Neural cell (in vitro differentiated cells): ENCODE measurements at regions not wholly inside any gene's neighbourhood (a gene's known extent, or its start where the extent isn't known, plus 50 kb on each side); places are given as distances from the start of the nearest gene placed in this dataset.

Experiments
- H2AFZ ChIP-seq: fragments of 200-600, 300-800 bp; sonication (generic), shearing (Covaris generic); 2 replicates; pipeline ENCODE4 v1.6.0; 2014; ENCODE audit warnings: low read depth, mild to moderate bottlenecking, antibody characterized with exemption, low read length, moderate library complexity
- H3F3A ChIP-seq: fragments of 200-600 bp; shearing (Covaris generic); 2 replicates; pipeline ENCODE4 v1.6.1; 2016; ENCODE audit warnings: mild to moderate bottlenecking, moderate library complexity, mixed read lengths, antibody characterized with exemption, low read length; ENCODE audit not compliant: insufficient read depth, poor library complexity, severe bottlenecking
- H3K27ac ChIP-seq: fragments of 200-600, 300-800 bp; sonication (generic), shearing (Covaris generic); 2 replicates; pipeline ENCODE4 v1.5.1; 2014; ENCODE audit warnings: mild to moderate bottlenecking, low read length, moderate library complexity
- H3K27me3 ChIP-seq: fragments of 300-800, 200-600 bp; sonication (generic), shearing (Covaris generic); 2 replicates; pipeline ENCODE4 v1.6.0; 2014; ENCODE audit warnings: mild to moderate bottlenecking, low read depth, low read length, moderate library complexity; ENCODE audit not compliant: insufficient read depth
- H3K36me3 ChIP-seq: fragments of 300-800, 200-600 bp; sonication (generic), shearing (Covaris generic); 2 replicates; pipeline ENCODE4 v1.5.1; 2014; ENCODE audit warnings: mild to moderate bottlenecking, antibody characterized with exemption, low read length, moderate library complexity; ENCODE audit not compliant: insufficient read depth
- H3K4me2 ChIP-seq: fragments of 300-800, 200-600 bp; sonication (generic), shearing (Covaris generic); 2 replicates; pipeline ENCODE4 v1.6.0; 2014; ENCODE audit warnings: mild to moderate bottlenecking, low read length
- H3K4me3 ChIP-seq: fragments of 300-800, 200-600 bp; sonication (generic), shearing (Covaris generic); 2 replicates; pipeline ENCODE4 v1.5.1; 2014; ENCODE audit warnings: mild to moderate bottlenecking, low read length, moderate library complexity
- H3K79me2 ChIP-seq: fragments of 200-600 bp; shearing (Covaris generic); replicated peaks from 2 replicates; pipeline ENCODE4 v1.6.0; 2014; ENCODE audit warnings: mild to moderate bottlenecking, low read length, moderate library complexity; ENCODE audit not compliant: insufficient read depth
- H3K9ac ChIP-seq: fragments of 300-800, 200-600 bp; sonication (generic), shearing (Covaris generic); 2 replicates; pipeline ENCODE4 v1.6.1; 2016; ENCODE audit warnings: mild to moderate bottlenecking, low read length, mixed read lengths
- H3K9me2 ChIP-seq: fragments of 200-600 bp; shearing (Covaris generic); 2 replicates; pipeline ENCODE4 v1.6.1; 2016; ENCODE audit warnings: mild to moderate bottlenecking, low read length, mixed read lengths; ENCODE audit not compliant: insufficient read depth
- H3K9me3 ChIP-seq: fragments of 200-600, 300-800 bp; sonication (generic), shearing (Covaris generic); 2 replicates; pipeline ENCODE4 v1.6.1; 2016; ENCODE audit warnings: mild to moderate bottlenecking, mixed run types, low read length, moderate library complexity, mixed read lengths
- H4K20me1 ChIP-seq: fragments of 200-600 bp; shearing (Covaris generic); 2 replicates; pipeline ENCODE4 v1.6.1; 2016; ENCODE audit warnings: mild to moderate bottlenecking, mixed run types; ENCODE audit not compliant: insufficient read depth
- CTCF ChIP-seq: fragments of 450-650 bp; IDR thresholded peaks from 2 replicates; pipeline ENCODE4 v1.5.1; 2014; ENCODE audit warnings: antibody characterized with exemption, mild to moderate bottlenecking, moderate library complexity; ENCODE audit not compliant: poor library complexity, severe bottlenecking
- EP300 ChIP-seq: fragments of 450-650 bp; conservative IDR thresholded peaks from 2 replicates; pipeline ENCODE4 v1.6.1; 2014; ENCODE audit warnings: antibody characterized with exemption, mild to moderate bottlenecking, moderate library complexity; ENCODE audit not compliant: poor library complexity, severe bottlenecking
- EZH2 ChIP-seq: fragments of 200-600, 300-800 bp; shearing (Covaris generic), sonication (generic); IDR thresholded peaks from 2 replicates; pipeline ENCODE4 v1.6.1; 2014; ENCODE audit warnings: antibody characterized with exemption, low read length, borderline replicate concordance, mild to moderate bottlenecking; ENCODE audit not compliant: insufficient read depth, poor library complexity, severe bottlenecking
- MXI1 ChIP-seq: fragments of 450-650 bp; conservative IDR thresholded peaks from 2 replicates; pipeline ENCODE4 v1.6.1; 2014; ENCODE audit warnings: antibody characterized with exemption, mild to moderate bottlenecking; ENCODE audit not compliant: poor library complexity, severe bottlenecking
- POLR2AphosphoS5 ChIP-seq: IDR thresholded peaks from 2 replicates; pipeline ENCODE4 v1.6.1; 2012
- RAD21 ChIP-seq: fragments of 450-650 bp; conservative IDR thresholded peaks from 2 replicates; pipeline ENCODE4 v1.6.1; 2014; ENCODE audit warnings: antibody characterized with exemption, mild to moderate bottlenecking, moderate library complexity
- REST ChIP-seq: IDR thresholded peaks from 2 replicates; pipeline ENCODE4 v1.6.1; 2012; ENCODE audit warnings: borderline replicate concordance
- SMC3 ChIP-seq: fragments of 450-650 bp; conservative IDR thresholded peaks from 2 replicates; pipeline ENCODE4 v1.6.1; 2014; ENCODE audit warnings: antibody characterized with exemption, mild to moderate bottlenecking, moderate library complexity; ENCODE audit not compliant: poor library complexity
- TAF1 ChIP-seq: IDR thresholded peaks from 2 replicates; pipeline ENCODE4 v1.6.1; 2012; ENCODE audit warnings: low read depth

GRCh38 chr1:96096613-96097321 is 624.8 kb upstream of the PTBP2 start:
- Histone ChIP-seq H3K27me3 (no peaks in the 10 kb centered on the region), H3K9me3 (no peaks in the 10 kb centered on the region), H3K9ac (no peak overlapping the region), H2AFZ (no peak overlapping the region), H3F3A (no peaks in the 10 kb centered on the region), H3K79me2 (no peaks in the 10 kb centered on the region), H3K36me3 (no peaks in the 10 kb centered on the region), H4K20me1 (no peaks in the 10 kb centered on the region), H3K27ac (peak overlapping the region; percentile 50), H3K4me3 (no peak overlapping the region), H3K4me2 (no peak overlapping the region), H3K9me2 (no peaks in the 10 kb centered on the region)
- TF ChIP-seq POLR2AphosphoS5 (no peak), REST (no peak), TAF1 (no peak), CTCF (no peak), RAD21 (no peak), SMC3 (no peak), MXI1 (no peak), EP300 (no peak), EZH2 (no peak)

- H3K9ac ChIP-seq, result no peak overlapping the region
- H2AFZ ChIP-seq, result no peak overlapping the region
- no peak for TF ChIP-seq POLR2AphosphoS5
- no peak for TF ChIP-seq EP300
- no peak for TF ChIP-seq EZH2
- no peak for TF ChIP-seq CTCF
- no peak for TF ChIP-seq RAD21
- TF ChIP-seq MXI1, result no peak
- TF ChIP-seq REST, result no peak
- TF ChIP-seq TAF1, result no peak
- TF ChIP-seq SMC3, result no peak
- H3K4me2 ChIP-seq, result no peak overlapping the region
- no peak overlapping the region for H3K4me3 ChIP-seq
- H3K9me2 ChIP-seq, result no peaks in the 10 kb centered on the region
- H3K36me3 ChIP-seq, result no peaks in the 10 kb centered on the region
- H3K27ac ChIP-seq, result no peak overlapping the region
- no peaks in the 10 kb centered on the region for H4K20me1 ChIP-seq
- no peaks in the 10 kb centered on the region for H3K27me3 ChIP-seq
- H3K79me2 ChIP-seq, result no peaks in the 10 kb centered on the region
- no peaks in the 10 kb centered on the region for H3K9me3 ChIP-seq
- H3F3A ChIP-seq, result no peaks in the 10 kb centered on the region
Measured at GRCh38 chr1:96104506-96104905, 617.1 kb upstream of the PTBP2 start.
